ENCODE measurements at regions not wholly inside any gene's neighbourhood (a gene's known extent, or its start where the extent isn't known, plus 50 kb on each side); places are given as distances from the start of the nearest gene placed in this dataset.
A peak's percentile ranks its signal among the peaks of the same experiment; 100 is the strongest.

- no peak for DNase-seq (ENCODE audit: low spot score)
- no peak overlapping the region for H3K4me3 ChIP-seq (ENCODE audit: low read depth, low read length, poor library complexity, severe bottlenecking)
- intact Hi-C loops (cut with micrococcal nuclease; ENCODE audit: unreplicated experiment) = no loop called here
- H3K9me2 ChIP-seq (ENCODE audit: insufficient read depth, low read length) = no peaks in the 10 kb centered on the region
- ChIA-PET CTCF (ENCODE audit: unreplicated experiment) (no interaction called here), POLR2A (no interaction called here)
- no peaks in the 10 kb centered on the region for H3K9me3 ChIP-seq (ENCODE audit: low read length)
- peaks cover 10% of the 10 kb centered on the region for H3K4me1 ChIP-seq (ENCODE audit: insufficient read depth, low read length, poor library complexity, severe bottlenecking)
- no peak for TF ChIP-seq EZH2phosphoT487 (IDR thresholded peaks at IDR 0.05; ENCODE audit: borderline replicate concordance, low read depth, low read length)
- TF ChIP-seq, protein P1, sequence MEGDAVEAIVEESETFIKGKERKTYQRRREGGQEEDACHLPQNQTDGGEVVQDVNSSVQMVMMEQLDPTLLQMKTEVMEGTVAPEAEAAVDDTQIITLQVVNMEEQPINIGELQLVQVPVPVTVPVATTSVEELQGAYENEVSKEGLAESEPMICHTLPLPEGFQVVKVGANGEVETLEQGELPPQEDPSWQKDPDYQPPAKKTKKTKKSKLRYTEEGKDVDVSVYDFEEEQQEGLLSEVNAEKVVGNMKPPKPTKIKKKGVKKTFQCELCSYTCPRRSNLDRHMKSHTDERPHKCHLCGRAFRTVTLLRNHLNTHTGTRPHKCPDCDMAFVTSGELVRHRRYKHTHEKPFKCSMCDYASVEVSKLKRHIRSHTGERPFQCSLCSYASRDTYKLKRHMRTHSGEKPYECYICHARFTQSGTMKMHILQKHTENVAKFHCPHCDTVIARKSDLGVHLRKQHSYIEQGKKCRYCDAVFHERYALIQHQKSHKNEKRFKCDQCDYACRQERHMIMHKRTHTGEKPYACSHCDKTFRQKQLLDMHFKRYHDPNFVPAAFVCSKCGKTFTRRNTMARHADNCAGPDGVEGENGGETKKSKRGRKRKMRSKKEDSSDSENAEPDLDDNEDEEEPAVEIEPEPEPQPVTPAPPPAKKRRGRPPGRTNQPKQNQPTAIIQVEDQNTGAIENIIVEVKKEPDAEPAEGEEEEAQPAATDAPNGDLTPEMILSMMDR (conservative IDR thresholded peaks at IDR 0.05; ENCODE audit: low read length) = no peak
- H2AFZ ChIP-seq (ENCODE audit: low read length) = no peak overlapping the region
- H3K4me2 ChIP-seq (ENCODE audit: low read length) = no peak overlapping the region
- no TSS peak for BruUV-seq (replicated peaks)
- H3K36me3 ChIP-seq (ENCODE audit: insufficient read depth, low read length) = no peaks in the 10 kb centered on the region
- no peaks in the 10 kb centered on the region for H4K20me1 ChIP-seq (ENCODE audit: insufficient read depth, low read length)
- no peak overlapping the region for H3K27ac ChIP-seq (ENCODE audit: low read depth, low read length, poor library complexity, severe bottlenecking)
- H3K79me2 ChIP-seq (ENCODE audit: insufficient read depth, low read depth, low read length) = no peaks in the 10 kb centered on the region
Observed at GRCh38 chr13:30135351-30135750, 172.0 kb downstream of the KATNAL1 start.

- H3K4me3 ChIP-seq (ENCODE audit: low read depth, low read length, poor library complexity, severe bottlenecking) = no peak overlapping the region
- ChIA-PET POLR2A (interaction anchor here (0.9 to 1.0 kb wide), 2 partner anchors 322 to 443 kb away, joined by 3 read pairs; no protein-coding TSS in a partner anchor), CTCF (ENCODE audit: unreplicated experiment) (no interaction called here)
- intact Hi-C loops (cut with micrococcal nuclease; ENCODE audit: unreplicated experiment) = loop anchor here (5.0 kb wide), 2 partner anchors 223 to 333 kb away; partner anchors contain the start of gene HMGB1
- peak overlapping the region; percentile 3; the same call in 1 of the 2 replicates for H2AFZ ChIP-seq (ENCODE audit: low read length)
- no peaks in the 10 kb centered on the region for H3K79me2 ChIP-seq (ENCODE audit: insufficient read depth, low read depth, low read length)
- no peaks in the 10 kb centered on the region for H4K20me1 ChIP-seq (ENCODE audit: insufficient read depth, low read length)
- H3K9me2 ChIP-seq (ENCODE audit: insufficient read depth, low read length) = no peaks in the 10 kb centered on the region
- H3K27ac ChIP-seq (ENCODE audit: low read depth, low read length, poor library complexity, severe bottlenecking) = no peak overlapping the region
- no peak for DNase-seq (ENCODE audit: low spot score)
- H3K4me2 ChIP-seq (ENCODE audit: low read length) = no peak overlapping the region
- BruUV-seq (replicated peaks) = no TSS peak
- H3K36me3 ChIP-seq (ENCODE audit: insufficient read depth, low read length) = no peaks in the 10 kb centered on the region
- peaks cover 10% of the 10 kb centered on the region for H3K4me1 ChIP-seq (ENCODE audit: insufficient read depth, low read length, poor library complexity, severe bottlenecking)
- H3K9me3 ChIP-seq (ENCODE audit: low read length) = no peaks in the 10 kb centered on the region
- TF ChIP-seq EZH2phosphoT487 (IDR thresholded peaks at IDR 0.05; ENCODE audit: borderline replicate concordance, low read depth, low read length) = no peak
- TF ChIP-seq, protein P1 (conservative IDR thresholded peaks at IDR 0.05; ENCODE audit: low read length) = no peak
Observed at GRCh38 chr13:30134578-30134977, 172.8 kb downstream of the KATNAL1 start.

DNA sequence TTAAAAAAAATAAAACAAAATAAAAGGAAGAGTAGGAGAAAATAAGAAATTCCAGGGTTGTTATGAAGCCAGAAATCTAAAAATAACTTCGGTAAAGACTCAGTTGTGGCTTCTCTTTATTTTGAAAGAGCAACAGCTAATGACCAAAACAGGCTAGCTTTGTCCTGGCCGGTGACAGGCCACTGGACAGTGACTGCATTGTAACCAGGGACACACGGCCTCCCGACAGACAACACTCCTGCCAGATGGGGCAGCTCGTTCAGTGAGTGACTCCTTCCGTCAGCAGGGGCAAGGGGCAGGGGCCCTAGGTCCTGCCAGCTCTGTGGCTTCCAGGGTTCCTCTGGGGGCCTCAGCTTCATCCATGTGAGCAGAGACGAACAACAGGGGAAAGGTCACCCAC is 173.4 kb downstream of the KATNAL1 start:
- BruUV-seq (replicated peaks) = no TSS peak
- Histone ChIP-seq H3K9me2 (ENCODE audit: insufficient read depth, low read length) (no peaks in the 10 kb centered on the region), H3K79me2 (ENCODE audit: insufficient read depth, low read depth, low read length) (no peaks in the 10 kb centered on the region), H3K4me1 (ENCODE audit: insufficient read depth, low read length, poor library complexity, severe bottlenecking) (peaks cover 10% of the 10 kb centered on the region), H4K20me1 (ENCODE audit: insufficient read depth, low read length) (no peaks in the 10 kb centered on the region), H3K9me3 (ENCODE audit: low read length) (no peaks in the 10 kb centered on the region), H2AFZ (ENCODE audit: low read length) (peak overlapping the region; percentile 3; the same call in 1 of the 2 replicates), H3K36me3 (ENCODE audit: insufficient read depth, low read length) (no peaks in the 10 kb centered on the region), H3K4me2 (ENCODE audit: low read length) (no peak overlapping the region), H3K27ac (ENCODE audit: low read depth, low read length, poor library complexity, severe bottlenecking) (no peak overlapping the region), H3K4me3 (ENCODE audit: low read depth, low read length, poor library complexity, severe bottlenecking) (no peak overlapping the region)
- TF ChIP-seq EZH2phosphoT487 (IDR thresholded peaks at IDR 0.05; ENCODE audit: borderline replicate concordance, low read depth, low read length) = no peak
- TF ChIP-seq, protein P1 (conservative IDR thresholded peaks at IDR 0.05; ENCODE audit: low read length) = no peak
- intact Hi-C loops (cut with micrococcal nuclease; ENCODE audit: unreplicated experiment) = loop anchor here (2.0 to 5.0 kb wide), 3 partner anchors 223 to 669 kb away; partner anchors contain the start of gene HMGB1
- ChIA-PET CTCF (ENCODE audit: unreplicated experiment) (interaction anchor here (0.6 kb wide), 1 partner anchor 240 kb away, joined by 8 read pairs; no protein-coding TSS in a partner anchor), POLR2A (interaction anchor here (0.9 to 1.0 kb wide), 2 partner anchors 322 to 443 kb away, joined by 3 read pairs; no protein-coding TSS in a partner anchor)
- DNase-seq (ENCODE audit: low spot score) = no peak

Data from OCI-LY7 (cell line).